Globus pallidus (tissue), 1 donor: ENCODE measurements at regions not wholly inside any gene's neighbourhood (a gene's known extent, or its start where the extent isn't known, plus 50 kb on each side); places are given as distances from the start of the nearest gene placed in this dataset.

Experiments
- DNase-seq: peaks from one replicate; pipeline ENCODE4 v3.0.0-alpha.2; 2015; ENCODE audit warnings: low spot score

GRCh38 chr2:153818242-153818641 lies 53.5 kb upstream of the GALNT13 start:
- DNase-seq = no peak

GRCh38 chr2:153819074-153819473 lies 52.6 kb upstream of the GALNT13 start:
- no peak for DNase-seq

- DNase-seq = no peak
These were observed 52.2 kb upstream of the GALNT13 start for GRCh38 chr2:153819501-153819900.
